Omental fat pad (tissue), 3 donors: ENCODE measurements at regions not wholly inside any gene's neighbourhood (a gene's known extent, or its start where the extent isn't known, plus 50 kb on each side); places are given as distances from the start of the nearest gene placed in this dataset.

Experiments
- ATAC-seq: fragments of 150-250 bp; one replicate; pipeline ENCODE4 v1.9.1; 2016; ENCODE audit warnings: mild to moderate bottlenecking, moderate library complexity; ENCODE audit not compliant: low FRiP score
- DNase-seq: peaks from one replicate; pipeline ENCODE4 v3.0.0-alpha.2; 2019; ENCODE audit warnings: low spot score
- TF ChIP-seq, protein P1 (sequence below), 3 donors: fragments of 450-650 bp; IDR thresholded peaks; one replicate each; pipeline ENCODE4 v1.5.1; 2016 to 2017; ENCODE audit warnings: antibody characterized with exemption in 3 of 3, mild to moderate bottlenecking in 3 of 3, moderate library complexity in 2 of 3

- ATAC-seq (no peak), DNase-seq (no peak)
- TF ChIP-seq, protein P1, sequence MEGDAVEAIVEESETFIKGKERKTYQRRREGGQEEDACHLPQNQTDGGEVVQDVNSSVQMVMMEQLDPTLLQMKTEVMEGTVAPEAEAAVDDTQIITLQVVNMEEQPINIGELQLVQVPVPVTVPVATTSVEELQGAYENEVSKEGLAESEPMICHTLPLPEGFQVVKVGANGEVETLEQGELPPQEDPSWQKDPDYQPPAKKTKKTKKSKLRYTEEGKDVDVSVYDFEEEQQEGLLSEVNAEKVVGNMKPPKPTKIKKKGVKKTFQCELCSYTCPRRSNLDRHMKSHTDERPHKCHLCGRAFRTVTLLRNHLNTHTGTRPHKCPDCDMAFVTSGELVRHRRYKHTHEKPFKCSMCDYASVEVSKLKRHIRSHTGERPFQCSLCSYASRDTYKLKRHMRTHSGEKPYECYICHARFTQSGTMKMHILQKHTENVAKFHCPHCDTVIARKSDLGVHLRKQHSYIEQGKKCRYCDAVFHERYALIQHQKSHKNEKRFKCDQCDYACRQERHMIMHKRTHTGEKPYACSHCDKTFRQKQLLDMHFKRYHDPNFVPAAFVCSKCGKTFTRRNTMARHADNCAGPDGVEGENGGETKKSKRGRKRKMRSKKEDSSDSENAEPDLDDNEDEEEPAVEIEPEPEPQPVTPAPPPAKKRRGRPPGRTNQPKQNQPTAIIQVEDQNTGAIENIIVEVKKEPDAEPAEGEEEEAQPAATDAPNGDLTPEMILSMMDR (IDR thresholded peaks at IDR 0.05): no peak
These were observed 433.6 kb downstream of the RNF144B start for GRCh38 chr6:18820725-18821124.

DNA sequence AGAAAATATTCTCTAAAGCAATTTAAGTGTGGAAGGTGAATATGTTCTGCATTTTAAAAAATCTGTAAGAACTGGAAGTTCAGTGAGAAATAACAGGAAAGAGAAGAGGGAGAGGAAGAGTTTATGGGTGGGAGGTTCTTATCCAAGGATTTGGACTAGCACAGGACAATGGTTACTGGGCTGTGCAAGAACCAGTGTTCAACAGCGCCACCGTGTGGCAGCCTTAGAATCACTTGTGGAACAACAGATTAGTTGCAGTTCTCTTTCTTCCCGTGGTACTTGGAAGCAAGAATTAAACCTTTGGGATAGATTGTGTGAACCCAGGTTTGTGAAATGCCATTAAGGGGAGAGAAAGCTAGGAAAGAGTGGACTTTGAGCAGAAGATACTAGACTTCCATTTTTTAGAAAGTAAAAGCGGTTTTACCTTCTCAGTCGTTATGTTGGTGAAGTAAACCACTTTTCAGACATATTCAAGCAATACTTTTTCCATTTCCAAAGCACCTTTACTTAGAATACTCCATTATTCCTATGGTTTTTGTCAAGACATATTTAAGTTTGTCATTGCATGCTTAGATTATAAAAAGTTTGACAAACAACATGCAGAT lies 436.7 kb downstream of the RNF144B start:
- TF ChIP-seq, protein P1 (IDR thresholded peaks at IDR 0.05): no peak
- DNase-seq: no peak
- no peak for ATAC-seq

DNA sequence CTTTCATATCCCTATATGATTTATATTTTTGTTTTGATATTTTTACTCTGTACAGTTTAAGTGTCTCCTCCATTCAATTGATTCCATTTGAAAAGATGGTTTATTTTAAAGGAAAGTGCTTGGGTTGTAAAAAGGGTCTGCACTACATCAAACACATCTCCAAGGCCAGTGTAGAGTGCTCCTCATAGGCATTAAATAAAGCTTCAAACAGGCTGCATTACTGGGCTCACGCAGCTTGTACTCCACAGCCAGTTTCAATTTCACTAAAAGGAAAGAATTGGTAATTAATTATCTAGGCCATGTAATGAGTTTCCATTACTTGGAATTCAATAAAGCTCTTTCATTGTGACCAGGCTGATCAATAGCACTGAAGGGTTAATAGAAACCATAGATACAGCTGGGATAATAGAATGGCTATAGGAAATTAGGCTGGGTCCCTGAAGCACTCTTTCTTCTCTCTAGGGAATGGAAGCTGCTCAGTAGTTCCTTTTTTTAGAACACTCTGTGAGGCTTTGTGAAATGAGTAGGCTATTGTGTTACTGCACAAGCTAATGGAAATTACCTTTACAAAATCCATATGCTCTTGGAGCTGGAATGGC lies 442.2 kb downstream of the RNF144B start:
- ATAC-seq (no peak), DNase-seq (no peak)
- TF ChIP-seq, protein P1 (IDR thresholded peaks at IDR 0.05): no peak

DNA sequence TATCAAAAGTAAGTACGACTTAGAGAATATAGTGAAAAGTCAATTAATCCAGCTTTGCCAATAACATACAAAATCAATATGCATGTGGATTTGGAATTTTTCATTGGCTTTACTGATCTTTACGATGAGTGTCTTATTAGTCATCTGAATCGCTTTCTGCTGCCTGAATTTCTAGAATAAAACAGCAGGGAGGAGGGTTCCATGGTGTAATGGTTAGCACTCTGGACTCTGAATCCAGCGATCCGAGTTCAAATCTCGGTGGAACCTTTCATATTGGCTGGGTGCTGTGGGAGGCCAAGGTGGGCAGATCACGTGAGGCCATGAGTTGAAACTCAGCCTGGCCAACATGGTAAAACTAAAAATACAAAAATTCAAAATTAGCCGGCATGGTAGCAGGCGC lies 448.8 kb downstream of the RNF144B start:
- DNase-seq: no peak
- TF ChIP-seq, protein P1 (IDR thresholded peaks at IDR 0.05): no peak
- ATAC-seq: no peak

GRCh38 chr6:18837013-18837412 lies 449.9 kb downstream of the RNF144B start:
- ATAC-seq: no peak
- TF ChIP-seq, protein P1 (IDR thresholded peaks at IDR 0.05): no peak
- DNase-seq: no peak

- ATAC-seq (no peak), DNase-seq (no peak)
- TF ChIP-seq, protein P1 (IDR thresholded peaks at IDR 0.05): no peak
These were observed 455.4 kb downstream of the RNF144B start for GRCh38 chr6:18842534-18842933.

GRCh38 chr6:18845896-18846295 lies 458.7 kb downstream of the RNF144B start:
- ATAC-seq (no peak), DNase-seq (no peak)

More at GRCh38 chr6:18845896-18846295, 458.7 kb downstream of the RNF144B start:
- TF ChIP-seq, protein P1 (IDR thresholded peaks at IDR 0.05): no peak
